Spleen (tissue), 11 donors: ENCODE measurements at regions not wholly inside any gene's neighbourhood (a gene's known extent, or its start where the extent isn't known, plus 50 kb on each side); places are given as distances from the start of the nearest gene placed in this dataset.

Experiments
- DNase-seq: peaks from one replicate; pipeline ENCODE4 v3.0.0-alpha.2; 2020
- H3K27ac ChIP-seq, 8 donors: fragments of 200-600 bp; sonication (generic) in 7 of 8; 1 replicate in 4 of 8; 2 replicates in 4 of 8; pipeline versions ENCODE4 v1.5.0 to v1.8.0; 2016 to 2021; ENCODE audit warnings: inconsistent platforms in 4 of 8, mild to moderate bottlenecking in 4 of 8, moderate library complexity in 1 of 8
- H3K27me3 ChIP-seq, 7 donors: fragments of 200-600 bp; sonication (generic) in 6 of 7; replicated peaks in 1 of 7; 1 replicate in 4 of 7; 2 replicates in 3 of 7; pipeline versions ENCODE4 v1.5.0 to v1.8.0; 2016 to 2021; ENCODE audit warnings: inconsistent platforms in 3 of 7, mild to moderate bottlenecking in 1 of 7
- H3K36me3 ChIP-seq, 6 donors: fragments of 200-600 bp; sonication (generic) in 5 of 6; 1 replicate in 4 of 6; 2 replicates in 2 of 6; pipeline versions ENCODE4 v1.5.0 to v1.8.0; 2016 to 2021; ENCODE audit warnings: inconsistent platforms in 2 of 6
- H3K4me1 ChIP-seq, 6 donors: fragments of 200-600 bp; sonication (generic) in 5 of 6; 1 replicate in 3 of 6; 2 replicates in 3 of 6; pipeline versions ENCODE4 v1.5.0 to v1.8.0; 2016 to 2021; ENCODE audit warnings: inconsistent platforms in 3 of 6
- H3K4me3 ChIP-seq, 8 donors: fragments of 200-600 bp; sonication (generic) in 7 of 8; 1 replicate in 4 of 8; 2 replicates in 4 of 8; pipeline versions ENCODE4 v1.5.0 to v1.8.0; 2016 to 2021; ENCODE audit warnings: inconsistent platforms in 4 of 8, mild to moderate bottlenecking in 4 of 8, moderate library complexity in 2 of 8
- H3K9me3 ChIP-seq, 8 donors: fragments of 200-600 bp; sonication (generic) in 7 of 8; 1 replicate in 4 of 8; 2 replicates in 4 of 8; pipeline versions ENCODE4 v1.5.0 to v1.8.0; 2016 to 2021; ENCODE audit warnings: inconsistent platforms in 4 of 8
- POLR2A ChIP-seq, 3 donors: fragments of 450-650 bp; IDR thresholded peaks; one replicate each; pipeline ENCODE4 v1.5.1; 2017; ENCODE audit warnings: antibody characterized with exemption in 3 of 3, mild to moderate bottlenecking in 1 of 3
- POLR2AphosphoS5 ChIP-seq, 3 donors: sonication (generic); formaldehyde crosslinking; IDR thresholded peaks; one replicate each; pipeline ENCODE4 v1.5.1; 2017; ENCODE audit warnings: antibody characterized with exemption in 3 of 3
- WGBS, 5 donors: extraction: QIAGEN DNeasy Blood & Tissue Kit in 3 of 5; methylation state at CpG; one replicate each; pipeline versions ENCODE4 v1.1.5 to v1.1.7; 2013 to 2018; 5-methylcytosine and 5-hydroxymethylcytosine counted together
- intact Hi-C: fragments of 100-400 bp; cut with DNase I; formaldehyde crosslinking; loops from one replicate; pipeline ENCODE4 v1.15.0; 2023; ENCODE audit warnings: low total_unique reads
- TF ChIP-seq, protein P1 (sequence below), 11 experiments: fragments of 200-600 bp in 7 of 11; fragments of 450-650 bp in 4 of 11; sonication (generic) in 4 of 11; IDR thresholded peaks in 8 of 11; conservative IDR thresholded peaks in 3 of 11; 1 replicate in 7 of 11; 2 replicates in 4 of 11; pipeline versions ENCODE4 v1.4.0 to v1.8.0; 2016 to 2021; ENCODE audit warnings: antibody characterized with exemption in 11 of 11, inconsistent platforms in 4 of 11, mild to moderate bottlenecking in 1 of 11
- donor health status: healthy with polysubstance abuse.
- donor health status: DM: no; HTN: no; CAD: no; lungs with moderate emphysema.
- donor health status: DM: no; HTN: no; CAD: no.
- donor health status: Bipolar disorder and iron deficiency.
- donor health status: healthy.
- donor health status: DM: no; HTN: no; CAD: no.
- donor health status: DM: yes; HTN: yes; CAD: no.

DNA sequence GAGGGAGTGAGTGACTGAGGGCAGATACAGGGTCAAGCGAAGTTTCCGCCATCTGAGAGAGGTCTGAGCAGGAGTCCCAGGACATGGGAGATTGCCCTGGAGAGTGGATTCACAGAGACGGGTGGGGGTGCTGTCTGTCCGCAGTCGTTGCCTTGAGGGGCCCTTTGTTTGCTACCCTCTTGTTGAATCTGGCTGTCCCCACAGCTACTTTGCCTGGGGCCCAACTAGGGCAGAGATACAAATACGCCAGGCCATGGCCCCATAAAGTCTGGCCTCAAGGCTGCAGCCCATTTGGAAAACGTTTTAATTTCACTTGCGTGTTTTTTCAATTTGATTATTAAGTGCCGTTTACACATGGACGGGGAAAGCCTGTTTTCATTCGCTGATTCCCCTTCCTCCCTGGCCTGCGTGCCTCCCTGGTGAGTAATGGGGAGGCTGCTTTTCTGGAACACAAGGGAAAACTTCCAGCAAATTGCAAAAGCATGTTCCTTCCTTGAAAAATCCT is 134.4 kb downstream of the SMIM20 start:
- peaks cover 0 to 6% (median 0%) of the 10 kb centered on the region in 7 donors for H3K27me3 ChIP-seq
- TF ChIP-seq POLR2A (IDR thresholded peaks at IDR 0.05) (no peak), POLR2AphosphoS5 (IDR thresholded peaks at IDR 0.05) (peak in 1 of 3 donors; percentile 17)
- H3K4me1 ChIP-seq: peaks cover 0 to 9% (median 0%) of the 10 kb centered on the region in 6 donors
- WGBS, 5 donors: 58 to 83% (median 80%) methylated on average over 12 of the region's 12 CpGs
- no peaks in the 10 kb centered on the region for H3K36me3 ChIP-seq
- H3K4me3 ChIP-seq: no peak overlapping the region
- DNase-seq: no peak
- H3K9me3 ChIP-seq: no peaks in the 10 kb centered on the region
- H3K27ac ChIP-seq: peak overlapping the region in 7 of 8 donors; percentile 44 to 73 (median 59)
- intact Hi-C loops: no loop called here

DNA sequence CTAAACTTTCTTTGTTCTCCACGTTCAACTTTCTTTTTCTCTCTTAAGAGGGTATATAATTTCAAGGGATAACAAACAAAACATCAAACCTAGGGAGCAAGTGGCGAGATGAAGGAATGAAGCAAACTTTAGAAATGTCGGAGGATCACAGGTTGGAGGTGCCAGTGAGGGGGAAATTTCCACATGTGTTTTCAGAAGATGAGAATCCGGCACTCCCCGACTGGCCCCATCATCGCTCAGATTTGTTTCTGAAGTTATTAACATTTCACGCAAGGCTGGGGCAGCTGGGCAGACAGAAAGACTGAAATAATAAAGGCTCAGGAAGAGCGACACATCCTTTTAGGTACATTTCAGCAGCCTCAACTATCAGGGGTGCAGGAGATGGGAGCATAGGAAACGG is 134.9 kb downstream of the SMIM20 start:
- no peak for DNase-seq
- peaks cover 0 to 9% (median 0%) of the 10 kb centered on the region in 6 donors for H3K4me1 ChIP-seq
- no peak for TF ChIP-seq POLR2A (IDR thresholded peaks at IDR 0.05)
- TF ChIP-seq, protein P1, sequence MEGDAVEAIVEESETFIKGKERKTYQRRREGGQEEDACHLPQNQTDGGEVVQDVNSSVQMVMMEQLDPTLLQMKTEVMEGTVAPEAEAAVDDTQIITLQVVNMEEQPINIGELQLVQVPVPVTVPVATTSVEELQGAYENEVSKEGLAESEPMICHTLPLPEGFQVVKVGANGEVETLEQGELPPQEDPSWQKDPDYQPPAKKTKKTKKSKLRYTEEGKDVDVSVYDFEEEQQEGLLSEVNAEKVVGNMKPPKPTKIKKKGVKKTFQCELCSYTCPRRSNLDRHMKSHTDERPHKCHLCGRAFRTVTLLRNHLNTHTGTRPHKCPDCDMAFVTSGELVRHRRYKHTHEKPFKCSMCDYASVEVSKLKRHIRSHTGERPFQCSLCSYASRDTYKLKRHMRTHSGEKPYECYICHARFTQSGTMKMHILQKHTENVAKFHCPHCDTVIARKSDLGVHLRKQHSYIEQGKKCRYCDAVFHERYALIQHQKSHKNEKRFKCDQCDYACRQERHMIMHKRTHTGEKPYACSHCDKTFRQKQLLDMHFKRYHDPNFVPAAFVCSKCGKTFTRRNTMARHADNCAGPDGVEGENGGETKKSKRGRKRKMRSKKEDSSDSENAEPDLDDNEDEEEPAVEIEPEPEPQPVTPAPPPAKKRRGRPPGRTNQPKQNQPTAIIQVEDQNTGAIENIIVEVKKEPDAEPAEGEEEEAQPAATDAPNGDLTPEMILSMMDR (IDR thresholded peaks at IDR 0.05 in 8 of 11, conservative IDR thresholded peaks at IDR 0.05 in 3 of 11): no peak
- peaks cover 0 to 6% (median 0%) of the 10 kb centered on the region in 7 donors for H3K27me3 ChIP-seq
- H3K27ac ChIP-seq: peak overlapping the region in 7 of 8 donors; percentile 31 to 73 (median 56)
- intact Hi-C loops: no loop called here
- 71 to 87% (median 82%) methylated on average over 9 of the region's 9 CpGs for WGBS, 5 donors
- H3K9me3 ChIP-seq: no peaks in the 10 kb centered on the region
- H3K36me3 ChIP-seq: no peaks in the 10 kb centered on the region
- H3K4me3 ChIP-seq: no peak overlapping the region

DNA sequence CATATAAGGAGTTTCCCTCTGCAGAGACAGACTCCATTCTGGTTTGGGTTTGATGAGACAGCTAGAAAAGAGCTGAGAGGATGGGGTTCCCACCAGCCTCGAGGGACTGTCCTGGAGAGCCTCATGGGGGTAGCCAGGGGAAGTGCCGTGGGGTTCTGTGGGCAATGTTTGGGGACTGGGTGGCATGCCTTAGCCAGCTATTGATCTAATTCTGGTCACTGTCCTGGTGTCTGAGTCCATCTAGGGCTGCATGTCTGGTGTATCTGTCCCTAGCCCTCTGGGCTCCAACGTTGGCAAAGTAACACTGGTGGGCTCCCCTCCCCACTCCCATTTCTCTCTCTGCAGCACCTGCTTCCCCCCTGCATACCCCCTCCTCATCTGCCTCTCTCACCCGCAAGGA is 135.4 kb downstream of the SMIM20 start:
- DNase-seq: no peak

DNA sequence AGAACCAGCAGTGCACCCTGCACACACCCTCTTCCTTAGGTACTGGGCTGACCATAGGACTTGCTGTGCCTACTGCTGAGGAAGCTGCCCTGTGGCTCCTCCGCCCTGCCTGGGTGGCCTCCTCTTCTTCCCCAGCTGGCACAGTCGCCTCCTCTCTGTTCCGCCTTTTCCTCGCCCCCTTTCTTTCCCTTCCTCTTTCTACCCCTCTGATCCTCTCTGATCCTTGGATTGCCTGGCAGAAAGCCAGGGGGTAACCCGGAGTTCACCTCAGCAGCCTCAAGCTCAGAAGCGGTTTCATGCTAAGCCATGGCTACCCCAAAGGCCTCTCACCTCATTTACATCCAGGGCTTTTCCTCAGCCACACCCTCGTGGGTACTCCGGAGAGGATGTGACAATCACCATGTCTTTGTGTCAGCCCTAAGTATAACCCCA is 136.2 kb downstream of the SMIM20 start:
- no peaks in the 10 kb centered on the region for H3K36me3 ChIP-seq
- intact Hi-C loops: no loop called here
- no peak for DNase-seq
- no peak overlapping the region for H3K27ac ChIP-seq
- TF ChIP-seq POLR2A (IDR thresholded peaks at IDR 0.05) (no peak), POLR2AphosphoS5 (IDR thresholded peaks at IDR 0.05) (no peak)
- TF ChIP-seq, protein P1 (IDR thresholded peaks at IDR 0.05 in 8 of 11, conservative IDR thresholded peaks at IDR 0.05 in 3 of 11): no peak
- no peaks in the 10 kb centered on the region for H3K9me3 ChIP-seq
- no peak overlapping the region for H3K4me3 ChIP-seq
- H3K4me1 ChIP-seq: peaks cover 0 to 9% (median 0%) of the 10 kb centered on the region in 6 donors
- 69 to 81% (median 78%) methylated on average over 8 of the region's 8 CpGs for WGBS, 5 donors
- H3K27me3 ChIP-seq: peaks cover 0 to 6% (median 0%) of the 10 kb centered on the region in 7 donors

More for the DNA sequence above, 135.4 kb downstream of the SMIM20 start:
- Histone ChIP-seq H3K4me1 (peaks cover 0 to 9% (median 0%) of the 10 kb centered on the region in 6 donors), H3K4me3 (no peak overlapping the region), H3K36me3 (no peaks in the 10 kb centered on the region), H3K27ac (peak overlapping the region in 6 of 8 donors; percentile 31 to 73 (median 58)), H3K27me3 (peaks cover 0 to 6% (median 0%) of the 10 kb centered on the region in 7 donors), H3K9me3 (no peaks in the 10 kb centered on the region)
- WGBS, 5 donors: 75 to 83% (median 81%) methylated on average over 4 of the region's 4 CpGs
- TF ChIP-seq, protein P1 (IDR thresholded peaks at IDR 0.05 in 8 of 11, conservative IDR thresholded peaks at IDR 0.05 in 3 of 11): no peak
- TF ChIP-seq POLR2AphosphoS5 (IDR thresholded peaks at IDR 0.05): no peak
- TF ChIP-seq POLR2A (IDR thresholded peaks at IDR 0.05): no peak
- intact Hi-C loops: no loop called here
